HG03095 (cell line): ENCODE measurements at regions not wholly inside any gene's neighbourhood (a gene's known extent, or its start where the extent isn't known, plus 50 kb on each side); places are given as distances from the start of the nearest gene placed in this dataset.
A peak's percentile ranks its signal among the peaks of the same experiment; 100 is the strongest.
"Not testable (repeated sequence)": the region's sequence is repeated elsewhere in the genome, so short reads cannot be mapped to it uniquely, and the experiment has no call there.

ENCODE experiments used
- ATAC-seq: cut with Tn5 transposase; IDR thresholded peaks from one replicate; pipeline ENCODE4 v1.9.1; 2021; ENCODE audit warnings: moderate library complexity; ENCODE audit not compliant: unreplicated experiment

GRCh38 chr5:157961896-157962590 lies 103.1 kb upstream of the CLINT1 start:
- no peak for ATAC-seq

- ATAC-seq: no peak
Measured at GRCh38 chr5:157961176-157961575, 102.2 kb upstream of the CLINT1 start.

GRCh38 chr5:157959370-157959769 lies 100.4 kb upstream of the CLINT1 start:
- no peak for ATAC-seq

GRCh38 chr5:157956271-157956885 lies 97.4 kb upstream of the CLINT1 start:
- ATAC-seq: no peak

- no peak for ATAC-seq
Measured at GRCh38 chr5:157955541-157956172, 96.7 kb upstream of the CLINT1 start.

GRCh38 chr5:157952374-157952685 lies 93.4 kb upstream of the CLINT1 start:
- ATAC-seq: no peak

GRCh38 chr5:157951673-157952373 lies 92.9 kb upstream of the CLINT1 start:
- ATAC-seq: no peak

GRCh38 chr5:157949520-157949919 lies 90.6 kb upstream of the CLINT1 start:
- ATAC-seq: no peak

- peak; percentile 90 for ATAC-seq
Measured at GRCh38 chr5:157948738-157949410, 89.9 kb upstream of the CLINT1 start.

GRCh38 chr5:157947156-157947555 lies 88.2 kb upstream of the CLINT1 start:
- ATAC-seq: no peak

GRCh38 chr5:157945822-157946221 lies 86.9 kb upstream of the CLINT1 start:
- not testable (repeated sequence) for ATAC-seq

- ATAC-seq: no peak
Measured at GRCh38 chr5:157944938-157945337, 86.0 kb upstream of the CLINT1 start.

- no peak for ATAC-seq
Measured at GRCh38 chr5:157944077-157944633, 85.2 kb upstream of the CLINT1 start.

GRCh38 chr5:157942595-157942994 lies 83.7 kb upstream of the CLINT1 start:
- no peak for ATAC-seq

- ATAC-seq: no peak
Measured at GRCh38 chr5:157941616-157942015, 82.7 kb upstream of the CLINT1 start.

GRCh38 chr5:157938101-157938500 lies 79.2 kb upstream of the CLINT1 start:
- not testable (repeated sequence) for ATAC-seq

GRCh38 chr5:157936776-157937501 lies 78.0 kb upstream of the CLINT1 start:
- ATAC-seq: not testable (repeated sequence)

GRCh38 chr5:157934600-157934999 lies 75.7 kb upstream of the CLINT1 start:
- ATAC-seq: no peak

GRCh38 chr5:157933005-157933404 lies 74.1 kb upstream of the CLINT1 start:
- ATAC-seq: no peak

- ATAC-seq: no peak
Measured at GRCh38 chr5:157930710-157931109, 71.8 kb upstream of the CLINT1 start.
